GM19023 (cell line): ENCODE measurements at regions not wholly inside any gene's neighbourhood (a gene's known extent, or its start where the extent isn't known, plus 50 kb on each side); places are given as distances from the start of the nearest gene placed in this dataset.
"Not testable (repeated sequence)": the region's sequence is repeated elsewhere in the genome, so short reads cannot be mapped to it uniquely, and the experiment has no call there.

ENCODE experiments used
- ATAC-seq: cut with Tn5 transposase; IDR thresholded peaks from one replicate; pipeline ENCODE4 v1.9.1; 2021; ENCODE audit warnings: mild to moderate bottlenecking, moderate library complexity; ENCODE audit not compliant: unreplicated experiment

DNA sequence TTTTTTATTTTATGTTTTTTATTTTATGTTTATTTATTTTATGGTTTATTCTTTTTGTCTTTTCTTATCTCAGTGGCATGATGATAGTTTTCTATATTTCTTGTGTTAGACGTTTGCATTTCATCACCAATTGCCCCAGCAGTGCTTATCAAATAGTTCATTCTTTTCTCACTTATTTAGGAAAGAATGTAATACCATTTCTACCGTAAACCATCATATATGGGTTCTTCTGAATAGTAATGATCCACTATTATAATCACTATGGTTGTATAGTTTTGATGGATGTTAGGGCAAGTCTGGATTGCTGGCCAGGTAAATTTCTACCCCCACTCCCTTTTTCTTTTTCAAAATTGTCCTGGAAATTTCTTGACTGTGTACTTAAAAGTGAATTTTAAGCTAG lies 134.6 kb upstream of the FBXO33 start:
- no peak for ATAC-seq

DNA sequence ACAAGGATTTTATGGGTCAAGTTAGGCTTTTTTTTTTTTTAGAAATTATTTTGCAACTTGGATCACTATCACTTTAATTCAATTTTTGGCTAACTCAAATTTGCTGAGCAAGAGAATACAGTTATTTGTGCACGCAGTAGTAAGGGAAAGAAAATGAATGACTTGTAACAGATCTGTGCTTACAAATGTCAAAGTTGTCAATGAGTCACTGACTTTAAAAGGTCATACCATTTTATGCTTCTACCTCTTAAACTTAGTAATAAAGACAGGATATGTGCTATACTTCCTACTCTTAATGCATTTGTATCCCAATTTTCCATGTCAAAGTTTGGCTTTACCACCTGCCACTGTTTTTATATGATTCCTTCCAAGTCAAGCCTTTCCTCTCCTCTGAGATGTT lies 131.1 kb upstream of the FBXO33 start:
- no peak for ATAC-seq

DNA sequence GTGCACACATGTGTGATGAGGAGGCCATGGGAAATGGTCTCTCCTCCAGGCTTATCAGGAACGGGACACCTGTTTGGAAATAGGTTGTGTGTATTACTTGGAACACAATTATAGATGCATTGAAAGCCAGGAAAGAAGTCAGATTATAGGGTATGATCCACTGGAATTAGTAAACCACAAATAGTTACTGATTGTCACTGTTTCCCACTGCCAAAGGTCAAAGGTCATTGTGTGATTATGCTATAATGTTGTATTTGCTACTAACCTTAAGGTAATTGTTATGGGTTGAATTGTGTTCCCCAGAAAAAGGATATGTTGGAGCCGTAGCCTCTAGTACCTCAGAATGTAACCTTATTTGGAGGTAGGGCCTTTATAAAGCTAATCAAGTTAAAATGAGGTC lies 129.9 kb upstream of the FBXO33 start:
- ATAC-seq = no peak

DNA sequence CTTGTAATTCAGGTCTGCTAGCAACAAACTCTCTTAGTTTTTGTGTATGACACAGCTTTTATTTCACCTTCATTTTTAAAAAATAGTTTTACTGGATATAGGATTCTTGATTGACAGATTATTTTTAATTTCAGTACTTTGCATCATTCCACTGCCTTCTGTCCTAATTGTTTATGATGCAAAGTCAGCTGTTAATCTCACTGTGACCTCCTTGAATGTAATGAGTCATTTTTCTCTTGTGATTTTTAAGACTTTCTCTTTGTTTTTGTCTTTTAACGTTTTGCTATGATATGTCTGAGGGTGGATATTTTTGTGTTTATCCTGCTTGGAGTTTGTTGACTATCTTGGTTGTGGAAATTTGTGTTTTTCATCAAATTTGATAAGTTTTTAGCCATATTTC lies 126.3 kb upstream of the FBXO33 start:
- ATAC-seq = no peak

GRCh38 chr14:39555749-39556148 lies 123.5 kb upstream of the FBXO33 start:
- ATAC-seq = no peak

GRCh38 chr14:39554576-39554975 lies 122.3 kb upstream of the FBXO33 start:
- no peak for ATAC-seq

DNA sequence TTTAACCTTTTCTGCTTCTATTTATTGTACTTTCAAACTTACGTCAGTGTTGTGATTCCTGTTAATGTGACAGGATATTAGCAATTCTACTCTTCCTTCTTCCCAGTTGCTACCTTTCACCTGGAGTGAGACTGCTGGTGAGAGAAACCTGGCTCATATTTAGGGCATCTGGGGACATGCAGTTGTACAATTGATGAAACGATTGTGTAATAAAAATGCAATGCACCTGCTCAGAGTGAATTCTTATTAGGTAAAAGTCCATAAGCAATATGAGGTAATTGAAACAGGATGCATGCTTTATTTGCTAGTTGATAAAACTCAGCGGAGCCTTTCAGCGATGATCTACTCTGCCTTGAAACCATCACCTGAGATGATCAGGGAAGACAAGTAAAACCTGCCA lies 116.1 kb upstream of the FBXO33 start:
- ATAC-seq = no peak

DNA sequence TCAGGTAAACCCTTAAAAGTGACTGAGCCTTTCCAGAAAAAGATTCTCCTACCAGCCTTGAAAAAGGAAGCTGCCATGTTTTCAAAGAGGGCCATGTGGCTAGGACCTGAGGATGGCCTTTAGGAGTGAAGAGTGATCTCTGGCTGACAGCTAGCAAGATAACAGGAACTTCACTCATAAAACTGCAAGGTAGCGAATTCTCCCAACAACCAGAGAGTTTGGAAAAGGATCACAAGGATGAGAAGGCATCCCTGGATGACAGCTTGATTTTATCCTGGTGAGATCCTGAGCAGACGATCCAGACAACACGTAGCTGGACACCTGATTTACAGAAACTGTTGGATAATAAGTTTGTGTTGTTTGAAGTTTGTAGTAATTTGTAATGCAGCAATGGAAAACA lies 115.6 kb upstream of the FBXO33 start:
- ATAC-seq = no peak

- no peak for ATAC-seq
Measured at GRCh38 chr14:39505812-39506211, 73.6 kb upstream of the FBXO33 start.

- ATAC-seq = no peak
Measured at GRCh38 chr14:39500253-39500652, 68.0 kb upstream of the FBXO33 start.

DNA sequence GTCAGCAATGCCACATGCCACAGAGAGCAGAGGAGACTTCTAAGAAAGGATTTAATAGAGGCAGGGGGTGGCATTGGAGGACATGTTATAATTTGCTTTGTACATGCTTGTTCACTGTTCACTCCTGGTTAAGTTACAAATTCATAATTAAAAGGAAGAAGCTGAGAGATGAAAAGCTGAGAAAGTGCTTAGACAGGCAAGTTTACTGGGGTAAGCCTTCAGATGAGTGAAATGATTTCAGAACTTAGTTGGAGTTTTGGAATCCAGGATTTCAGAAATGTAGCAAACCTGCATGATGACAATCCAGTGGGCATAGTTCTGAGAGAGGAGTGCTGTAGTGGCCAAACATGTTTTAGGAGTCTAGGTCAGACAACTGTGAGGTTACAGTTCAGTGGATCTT lies 67.3 kb upstream of the FBXO33 start:
- ATAC-seq = no peak

DNA sequence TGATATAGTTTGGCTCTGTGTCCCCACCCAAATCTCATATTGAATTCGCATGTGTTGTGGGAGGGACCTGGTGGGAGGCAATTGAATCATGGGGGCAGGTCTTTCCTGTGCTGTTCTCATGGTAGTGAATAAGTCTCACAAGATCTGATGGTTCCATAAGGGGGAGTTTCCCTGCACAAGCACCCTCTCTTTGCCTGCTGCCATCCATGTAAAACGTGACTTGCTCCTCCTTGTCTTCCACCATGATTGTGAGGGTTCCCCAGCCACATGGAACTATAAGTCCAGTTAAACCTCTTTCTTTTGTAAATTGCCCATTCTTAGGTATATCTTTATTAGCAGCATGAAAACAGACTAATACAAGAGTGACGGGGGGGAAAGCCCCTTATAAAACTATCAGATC lies 65.4 kb upstream of the FBXO33 start:
- not testable (repeated sequence) for ATAC-seq

- ATAC-seq = no peak
Measured at GRCh38 chr14:39492267-39492666, 60.0 kb upstream of the FBXO33 start.

DNA sequence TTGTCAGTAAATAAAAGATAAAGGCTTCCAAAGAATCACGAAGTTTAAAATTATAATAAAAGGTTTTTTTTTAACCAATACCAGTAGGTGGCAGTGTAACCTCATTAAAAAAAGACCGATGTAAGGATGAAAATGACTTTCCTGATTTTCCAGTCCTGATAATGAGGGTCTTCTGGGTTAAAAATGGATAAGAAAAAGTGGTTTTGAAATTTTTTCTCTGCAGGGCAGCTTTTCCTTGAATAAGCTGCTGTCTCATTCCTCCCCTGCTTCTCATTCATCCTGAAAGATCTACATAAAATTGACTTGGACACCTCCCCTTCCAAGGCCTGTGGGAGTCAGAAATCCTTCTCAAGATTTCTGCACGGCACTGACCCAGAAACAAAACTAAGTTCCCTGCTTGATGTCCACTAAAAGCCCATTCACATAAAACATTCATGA lies 58.9 kb upstream of the FBXO33 start:
- no peak for ATAC-seq

- no peak for ATAC-seq
Measured at GRCh38 chr14:39488600-39488999, 56.4 kb upstream of the FBXO33 start.

- ATAC-seq = no peak
Measured at GRCh38 chr14:39483682-39484081, 51.4 kb upstream of the FBXO33 start.
